SK-N-SH (cell line): ENCODE measurements at regions not wholly inside any gene's neighbourhood (a gene's known extent, or its start where the extent isn't known, plus 50 kb on each side); places are given as distances from the start of the nearest gene placed in this dataset.

ENCODE experiments used
- CTCF ChIA-PET: fragments of 300-600, 350-600 bp; formaldehyde crosslinking; extraction: SDS; loops from one replicate; lab custom pipeline; 2021; lab: Yijun Ruan, JAX
- POLR2A ChIA-PET: fragments of 350-600 bp; sonication (Branson Sonifier 250); formaldehyde crosslinking; extraction: SDS; loops from one replicate; lab custom pipeline; 2020; ENCODE audit warnings: antibody characterized with exemption, inconsistent platforms; lab: Yijun Ruan, JAX
- DNase-seq: peaks from one replicate; pipeline ENCODE4 v3.0.0; 2012
- H2AFZ ChIP-seq: fragments of 200-600 bp; sonication (generic); 2 replicates; pipeline ENCODE4 v1.8.1; 2016; ENCODE audit warnings: antibody characterized with exemption, mild to moderate bottlenecking, low read depth
- H3F3A ChIP-seq: fragments of 200-600 bp; sonication (generic); replicated peaks from 2 replicates; pipeline ENCODE3; 2016; ENCODE audit warnings: antibody characterized with exemption, mild to moderate bottlenecking; ENCODE audit not compliant: insufficient read depth
- H3K27ac ChIP-seq, 2 experiments: fragments of 200-500 bp in 1 of 2; fragments of 200-600 bp in 1 of 2; sonication (Bioruptor generic) in 1 of 2; sonication (generic), shearing (Covaris generic) in 1 of 2; 2 replicates each; pipeline versions ENCODE4 v1.5.1 to v1.6.1; 2014 to 2016; ENCODE audit warnings: low read depth in 2 of 2, inconsistent platforms in 1 of 2, low read length in 1 of 2, mild to moderate bottlenecking in 1 of 2, mixed read lengths in 1 of 2
- H3K27me3 ChIP-seq: fragments of 200-600 bp; sonication (generic), shearing (Covaris generic); 2 replicates; pipeline ENCODE4 v1.6.1; 2016; ENCODE audit warnings: mixed run types; ENCODE audit not compliant: insufficient read depth
- H3K36me3 ChIP-seq, 2 experiments: fragments of 200-500 bp in 1 of 2; fragments of 200-600 bp in 1 of 2; sonication (Bioruptor generic) in 1 of 2; sonication (generic) in 1 of 2; replicated peaks in 1 of 2; 2 replicates each; pipeline versions ENCODE3 to v1.5.1; 2014 to 2016; ENCODE audit warnings: low read length in 1 of 2, mild to moderate bottlenecking in 1 of 2; ENCODE audit not compliant: insufficient read depth in 2 of 2, control insufficient read depth in 1 of 2
- H3K4me1 ChIP-seq, 2 experiments: fragments of 200-500 bp in 1 of 2; fragments of 200-600 bp in 1 of 2; sonication (Bioruptor generic) in 1 of 2; sonication (generic), shearing (Covaris generic) in 1 of 2; 2 replicates each; pipeline versions ENCODE4 v1.5.1 to v1.6.1; 2014 to 2016; ENCODE audit warnings: low read depth in 1 of 2, low read length in 1 of 2, mixed run types in 1 of 2; ENCODE audit not compliant: insufficient read depth in 2 of 2, control insufficient read depth in 1 of 2
- H3K4me2 ChIP-seq: fragments of 200-600 bp; sonication (generic), shearing (Covaris generic); 2 replicates; pipeline ENCODE4 v1.6.1; 2017; ENCODE audit warnings: mixed run types
- H3K4me3 ChIP-seq, 2 experiments: fragments of 200-500 bp in 1 of 2; fragments of 200-600 bp in 1 of 2; sonication (Bioruptor generic) in 1 of 2; sonication (generic), shearing (Covaris generic) in 1 of 2; 2 replicates each; pipeline versions ENCODE4 v1.5.1 to v1.8.1; 2014 to 2016; ENCODE audit warnings: low read depth in 2 of 2, inconsistent platforms in 1 of 2, low read length in 1 of 2, mild to moderate bottlenecking in 1 of 2, mixed read lengths in 1 of 2, moderate library complexity in 1 of 2
- H3K79me2 ChIP-seq: fragments of 200-600 bp; sonication (generic); 2 replicates; pipeline ENCODE4 v1.8.1; 2017; ENCODE audit warnings: mild to moderate bottlenecking; ENCODE audit not compliant: insufficient read depth
- H3K9ac ChIP-seq: fragments of 200-600 bp; sonication (generic); 2 replicates; pipeline ENCODE4 v1.6.1; 2017; ENCODE audit warnings: mixed run types
- H3K9me2 ChIP-seq: fragments of 200-600 bp; sonication (generic); 2 replicates; pipeline ENCODE4 v1.6.1; 2017; ENCODE audit warnings: mixed run types
- H3K9me3 ChIP-seq: fragments of 200-600 bp; sonication (generic); 2 replicates; pipeline ENCODE4 v1.6.1; 2017; ENCODE audit warnings: mixed run types, mild to moderate bottlenecking, moderate library complexity
- H4K20me1 ChIP-seq: fragments of 200-600 bp; sonication (generic); 2 replicates; pipeline ENCODE4 v1.6.1; 2017; ENCODE audit warnings: mild to moderate bottlenecking, mixed run types; ENCODE audit not compliant: insufficient read depth
- EZH2phosphoT487 ChIP-seq: fragments of 200-600 bp; sonication (generic); IDR thresholded peaks from 2 replicates; pipeline ENCODE4 v1.6.1; 2017; ENCODE audit warnings: low read depth, mixed run types, mild to moderate bottlenecking, antibody characterized with exemption, moderate library complexity, borderline replicate concordance
- FOSL2 ChIP-seq: IDR thresholded peaks from 2 replicates; pipeline ENCODE4 v1.4.0; 2012; ENCODE audit warnings: low read depth, mild to moderate bottlenecking, moderate library complexity, borderline replicate concordance
- FOXJ3 ChIP-seq: sonication (generic); formaldehyde crosslinking; IDR thresholded peaks from 2 replicates; pipeline ENCODE4 v1.5.1; 2020; ENCODE audit warnings: mild to moderate bottlenecking, missing genetic modification reagents
- GATA2 ChIP-seq: sonication (generic); formaldehyde crosslinking; IDR thresholded peaks from 2 replicates; pipeline ENCODE4 v1.5.0; 2020; ENCODE audit warnings: mild to moderate bottlenecking, missing genetic modification reagents
- JUND ChIP-seq: IDR thresholded peaks from 2 replicates; pipeline ENCODE4 v1.4.0; 2012
- MEF2A ChIP-seq: IDR thresholded peaks from 2 replicates; pipeline ENCODE4 v1.4.0; 2012; ENCODE audit warnings: low read depth, borderline replicate concordance
- POLR2AphosphoS5 ChIP-seq: IDR thresholded peaks from 2 replicates; pipeline ENCODE4 v1.6.1; 2012; ENCODE audit warnings: low read depth, low read length
- RFX5 ChIP-seq: IDR thresholded peaks from 2 replicates; pipeline ENCODE4 v1.6.1; 2012; ENCODE audit warnings: mild to moderate bottlenecking, improper control_type of control experiment, low read length
- RXRA ChIP-seq: IDR thresholded peaks from 2 replicates; pipeline ENCODE4 v1.4.0; 2012; ENCODE audit warnings: low read depth, mild to moderate bottlenecking, borderline replicate concordance
- SMC3 ChIP-seq: IDR thresholded peaks from 2 replicates; pipeline ENCODE4 v1.6.1; 2012; ENCODE audit warnings: low read depth, low read length, improper control_type of control experiment
- TAF1 ChIP-seq: IDR thresholded peaks from 2 replicates; pipeline ENCODE4 v1.6.1; 2012; ENCODE audit warnings: low read depth, mild to moderate bottlenecking, low read length, moderate library complexity, borderline replicate concordance
- WGBS: methylation state at CpG from one replicate; pipeline ENCODE4 v1.1.6; 2017; ENCODE audit warnings: low lambda C conversion rate; 5-methylcytosine and 5-hydroxymethylcytosine counted together
- TF ChIP-seq, protein P1 (sequence below): IDR thresholded peaks from 2 replicates; pipeline ENCODE4 v1.4.0; 2012; ENCODE audit warnings: low read depth, borderline replicate concordance
- TF ChIP-seq, protein P2 (sequence below): IDR thresholded peaks from 2 replicates; pipeline ENCODE4; 2012
- TF ChIP-seq, protein P3 (sequence below): IDR thresholded peaks from 2 replicates; pipeline ENCODE4 v1.4.0; 2012; ENCODE audit warnings: low read depth
- TF ChIP-seq, protein P4 (sequence below): fragments of 150-350 bp; IDR thresholded peaks from 2 replicates; pipeline ENCODE4 v1.6.1; 2016; ENCODE audit warnings: mild to moderate bottlenecking, low read depth, low read length

DNA sequence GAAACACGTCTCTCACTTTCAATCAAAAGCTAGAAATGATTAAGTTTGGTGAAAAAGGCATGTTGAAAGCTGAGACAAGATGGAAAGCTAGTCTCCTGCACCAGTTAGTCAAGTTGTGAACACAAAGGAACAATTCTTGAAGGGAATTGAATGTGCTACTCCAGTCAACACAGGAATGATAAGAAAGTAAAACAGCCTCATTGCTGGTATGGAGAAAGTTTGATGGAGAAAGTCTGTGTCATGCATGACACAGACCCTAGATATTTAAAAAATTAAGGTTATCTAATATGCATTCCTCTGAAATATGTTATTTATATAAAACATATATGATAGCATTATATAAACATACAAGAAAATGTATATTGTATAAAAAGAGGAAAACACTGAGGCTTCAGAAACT, 699.4 kb upstream of the FZD8 start:
- 91% methylated on average over 1 of the region's 1 CpG for whole genome bisulfite sequencing
- no peaks in the 10 kb centered on the region for H3K27me3 ChIP-seq
- ChIA-PET CTCF (no interaction called here), POLR2A (no interaction called here)
- H3K27ac ChIP-seq: peak overlapping the region in 1 of 2 experiments; percentile 25; a peak in 1 of 4 replicates
- H3K79me2 ChIP-seq: no peaks in the 10 kb centered on the region
- H4K20me1 ChIP-seq: no peaks in the 10 kb centered on the region
- TF ChIP-seq RXRA: no peak
- TF ChIP-seq, protein P1, sequence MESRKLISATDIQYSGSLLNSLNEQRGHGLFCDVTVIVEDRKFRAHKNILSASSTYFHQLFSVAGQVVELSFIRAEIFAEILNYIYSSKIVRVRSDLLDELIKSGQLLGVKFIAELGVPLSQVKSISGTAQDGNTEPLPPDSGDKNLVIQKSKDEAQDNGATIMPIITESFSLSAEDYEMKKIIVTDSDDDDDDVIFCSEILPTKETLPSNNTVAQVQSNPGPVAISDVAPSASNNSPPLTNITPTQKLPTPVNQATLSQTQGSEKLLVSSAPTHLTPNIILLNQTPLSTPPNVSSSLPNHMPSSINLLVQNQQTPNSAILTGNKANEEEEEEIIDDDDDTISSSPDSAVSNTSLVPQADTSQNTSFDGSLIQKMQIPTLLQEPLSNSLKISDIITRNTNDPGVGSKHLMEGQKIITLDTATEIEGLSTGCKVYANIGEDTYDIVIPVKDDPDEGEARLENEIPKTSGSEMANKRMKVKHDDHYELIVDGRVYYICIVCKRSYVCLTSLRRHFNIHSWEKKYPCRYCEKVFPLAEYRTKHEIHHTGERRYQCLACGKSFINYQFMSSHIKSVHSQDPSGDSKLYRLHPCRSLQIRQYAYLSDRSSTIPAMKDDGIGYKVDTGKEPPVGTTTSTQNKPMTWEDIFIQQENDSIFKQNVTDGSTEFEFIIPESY: no peak
- TF ChIP-seq, protein P2, sequence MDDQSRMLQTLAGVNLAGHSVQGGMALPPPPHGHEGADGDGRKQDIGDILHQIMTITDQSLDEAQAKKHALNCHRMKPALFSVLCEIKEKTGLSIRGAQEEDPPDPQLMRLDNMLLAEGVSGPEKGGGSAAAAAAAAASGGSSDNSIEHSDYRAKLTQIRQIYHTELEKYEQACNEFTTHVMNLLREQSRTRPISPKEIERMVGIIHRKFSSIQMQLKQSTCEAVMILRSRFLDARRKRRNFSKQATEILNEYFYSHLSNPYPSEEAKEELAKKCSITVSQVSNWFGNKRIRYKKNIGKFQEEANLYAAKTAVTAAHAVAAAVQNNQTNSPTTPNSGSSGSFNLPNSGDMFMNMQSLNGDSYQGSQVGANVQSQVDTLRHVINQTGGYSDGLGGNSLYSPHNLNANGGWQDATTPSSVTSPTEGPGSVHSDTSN: no peak
- TF ChIP-seq RFX5: no peak
- TF ChIP-seq POLR2AphosphoS5: no peak
- no peak for TF ChIP-seq MEF2A
- no peak for TF ChIP-seq EZH2phosphoT487
- TF ChIP-seq, protein P3, sequence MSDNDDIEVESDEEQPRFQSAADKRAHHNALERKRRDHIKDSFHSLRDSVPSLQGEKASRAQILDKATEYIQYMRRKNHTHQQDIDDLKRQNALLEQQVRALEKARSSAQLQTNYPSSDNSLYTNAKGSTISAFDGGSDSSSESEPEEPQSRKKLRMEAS: no peak
- TF ChIP-seq, protein P4, sequence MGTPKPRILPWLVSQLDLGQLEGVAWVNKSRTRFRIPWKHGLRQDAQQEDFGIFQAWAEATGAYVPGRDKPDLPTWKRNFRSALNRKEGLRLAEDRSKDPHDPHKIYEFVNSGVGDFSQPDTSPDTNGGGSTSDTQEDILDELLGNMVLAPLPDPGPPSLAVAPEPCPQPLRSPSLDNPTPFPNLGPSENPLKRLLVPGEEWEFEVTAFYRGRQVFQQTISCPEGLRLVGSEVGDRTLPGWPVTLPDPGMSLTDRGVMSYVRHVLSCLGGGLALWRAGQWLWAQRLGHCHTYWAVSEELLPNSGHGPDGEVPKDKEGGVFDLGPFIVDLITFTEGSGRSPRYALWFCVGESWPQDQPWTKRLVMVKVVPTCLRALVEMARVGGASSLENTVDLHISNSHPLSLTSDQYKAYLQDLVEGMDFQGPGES: no peak
- no peak for TF ChIP-seq GATA2
- H3K9ac ChIP-seq: no peak overlapping the region
- DNase-seq: no peak
- H3K4me1 ChIP-seq: peaks cover 0 to 14% of the 10 kb centered on the region in 2 experiments; a peak in 2 of 4 replicates
- peak overlapping the region; percentile 61 for H2AFZ ChIP-seq
- no peak overlapping the region for H3K4me3 ChIP-seq
- H3F3A ChIP-seq: peaks cover 25% of the 10 kb centered on the region
- H3K9me3 ChIP-seq: no peaks in the 10 kb centered on the region
- H3K36me3 ChIP-seq: no peaks in the 10 kb centered on the region
- H3K4me2 ChIP-seq: no peak overlapping the region
- H3K9me2 ChIP-seq: no peaks in the 10 kb centered on the region

DNA sequence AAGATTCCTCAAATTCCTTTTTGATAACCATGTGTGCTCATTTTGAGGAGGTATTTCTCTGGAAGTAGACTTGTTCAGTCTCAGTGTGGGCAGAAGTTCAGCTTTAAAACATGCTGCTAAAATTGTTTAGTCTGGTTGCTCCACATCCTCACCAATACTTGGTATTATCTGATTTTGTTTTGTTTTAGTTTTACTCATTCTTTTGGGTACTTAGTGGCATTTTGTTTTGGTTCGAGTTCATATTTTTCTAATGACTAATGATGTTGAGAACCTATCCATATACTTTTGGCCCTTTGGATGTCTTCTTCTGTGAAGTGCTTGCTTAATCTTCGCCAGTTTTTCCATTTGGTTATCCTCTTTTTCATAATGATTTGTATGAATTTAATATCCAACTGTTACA, 694.2 kb upstream of the FZD8 start:
- Histone ChIP-seq H3K9me3 (no peaks in the 10 kb centered on the region), H3K36me3 (no peaks in the 10 kb centered on the region), H3K4me3 (no peak overlapping the region), H3K27ac (0 out of 4 replicates have a peak overlapping the region, but pooled peaks of 1 of the 2 experiments have one; percentile 9), H3K9me2 (no peaks in the 10 kb centered on the region), H3K27me3 (no peaks in the 10 kb centered on the region), H3F3A (peaks cover 12% of the 10 kb centered on the region), H3K79me2 (no peaks in the 10 kb centered on the region), H3K9ac (no peak overlapping the region), H3K4me2 (no peak overlapping the region), H4K20me1 (no peaks in the 10 kb centered on the region), H3K4me1 (no peaks in the 10 kb centered on the region), H2AFZ (no peak overlapping the region)
- CTCF ChIA-PET: interaction anchor here (0.6 kb wide), 1 partner anchor 703 kb away, joined by 3 read pairs; no protein-coding TSS in a partner anchor
- DNase-seq: no peak
- WGBS: 80% methylated on average over 2 of the region's 2 CpGs
- POLR2A ChIA-PET: no interaction called here
- TF ChIP-seq JUND: no peak
- TF ChIP-seq FOSL2: no peak
- TF ChIP-seq TAF1: no peak
- TF ChIP-seq RFX5: no peak
- TF ChIP-seq EZH2phosphoT487: no peak
- TF ChIP-seq FOXJ3: no peak
- no peak for TF ChIP-seq SMC3
